CD8-positive, alpha-beta memory T cell (primary cell): ENCODE measurements at regions not wholly inside any gene's neighbourhood (a gene's known extent, or its start where the extent isn't known, plus 50 kb on each side); places are given as distances from the start of the nearest gene placed in this dataset.

ENCODE experiments used
- CTCF ChIA-PET: fragments of 350-600 bp; sonication (Branson Sonifier 250); formaldehyde crosslinking; loops from one replicate; lab custom pipeline; 2021; ENCODE audit warnings: antibody characterized with exemption; lab: Charles Lee
- POLR2A ChIA-PET: fragments of 350-600 bp; sonication (Branson Sonifier 250); formaldehyde crosslinking; loops from one replicate; lab custom pipeline; 2021; ENCODE audit warnings: antibody characterized with exemption; lab: Charles Lee
- DNase-seq, 5 donors: peaks; one replicate each; pipeline versions ENCODE4 v3.0.0 to v3.0.0-alpha.2; 2020 to 2022; ENCODE audit warnings: mixed read lengths in 1 of 5
- H3K27ac ChIP-seq: one replicate; pipeline ENCODE4 v1.7.0; 2013; ENCODE audit warnings: low read depth, mild to moderate bottlenecking, low read length, moderate library complexity
- H3K27me3 ChIP-seq: 2 replicates; pipeline ENCODE4 v1.7.0; 2013; ENCODE audit warnings: low read length, mild to moderate bottlenecking; ENCODE audit not compliant: insufficient read depth, poor library complexity, severe bottlenecking
- H3K36me3 ChIP-seq: 2 replicates; pipeline ENCODE4 v1.7.0; 2013; ENCODE audit warnings: mild to moderate bottlenecking, low read length, moderate library complexity; ENCODE audit not compliant: insufficient read depth
- H3K4me1 ChIP-seq: 2 replicates; pipeline ENCODE4 v1.7.0; 2013; ENCODE audit warnings: mild to moderate bottlenecking, low read length, moderate library complexity; ENCODE audit not compliant: insufficient read depth
- H3K4me3 ChIP-seq: 2 replicates; pipeline ENCODE4 v1.7.0; 2013; ENCODE audit warnings: mild to moderate bottlenecking, low read length
- H3K9me3 ChIP-seq: 2 replicates; pipeline ENCODE4 v1.7.0; 2013; ENCODE audit warnings: mild to moderate bottlenecking, low read length
- H3K27ac Mint-ChIP-seq, 8 donors: one replicate each; pipeline ENCODE4 v1.8.0; 2020 to 2021; ENCODE audit warnings: mixed read lengths in 8 of 8, mild to moderate bottlenecking in 6 of 8, inconsistent platforms in 3 of 8, moderate library complexity in 3 of 8
- H3K27me3 Mint-ChIP-seq, 2 donors: one replicate each; pipeline ENCODE4 v1.8.0; 2020 to 2021; ENCODE audit warnings: mixed read lengths in 2 of 2, mild to moderate bottlenecking in 1 of 2, moderate library complexity in 1 of 2
- H3K36me3 Mint-ChIP-seq, 3 donors: one replicate each; pipeline ENCODE4 v1.8.0; 2020 to 2021; ENCODE audit warnings: mixed read lengths in 3 of 3, inconsistent platforms in 1 of 3, mild to moderate bottlenecking in 1 of 3
- H3K4me1 Mint-ChIP-seq, 3 donors: one replicate each; pipeline ENCODE4 v1.8.0; 2020 to 2021; ENCODE audit warnings: mixed read lengths in 3 of 3, inconsistent platforms in 1 of 3, mild to moderate bottlenecking in 1 of 3
- H3K4me3 Mint-ChIP-seq, 7 donors: one replicate each; pipeline ENCODE4 v1.8.0; 2020 to 2021; ENCODE audit warnings: mixed read lengths in 7 of 7, mild to moderate bottlenecking in 6 of 7, moderate library complexity in 4 of 7, inconsistent platforms in 2 of 7
- H3K9me3 Mint-ChIP-seq, 5 donors: one replicate each; pipeline ENCODE4 v1.8.0; 2020 to 2022; ENCODE audit warnings: mixed read lengths in 5 of 5, mild to moderate bottlenecking in 3 of 5, moderate library complexity in 2 of 5, inconsistent platforms in 1 of 5

DNA sequence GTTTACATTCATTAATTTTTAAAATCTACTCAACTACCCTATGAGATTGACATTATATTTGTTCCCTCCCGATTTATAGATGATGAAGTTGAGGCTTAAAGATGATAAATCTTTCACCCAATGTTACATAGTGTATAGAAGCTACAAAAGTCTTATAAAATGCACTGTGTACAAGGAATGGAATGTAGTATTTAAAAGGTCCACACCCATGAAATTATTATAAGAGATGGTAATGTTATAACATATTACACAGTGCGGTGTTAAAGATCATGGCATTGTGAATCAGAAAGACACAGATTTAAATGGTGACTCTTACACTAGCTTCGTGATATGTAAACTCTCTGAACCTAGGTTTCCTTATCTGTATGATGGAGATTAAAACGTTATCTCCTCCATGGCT lies 141.6 kb upstream of the CHD1 start:
- Mint-ChIP-seq H3K9me3 (peaks cover 0 to 5% (median 0%) of the 10 kb centered on the region in 5 donors), H3K27ac (peak overlapping the region in 1 of 8 donors; percentile 25), H3K27me3 (no peaks in the 10 kb centered on the region), H3K36me3 (peaks cover 0 to 7% (median 0%) of the 10 kb centered on the region in 3 donors), H3K4me1 (no peaks in the 10 kb centered on the region), H3K4me3 (no peak overlapping the region)
- no peaks in the 10 kb centered on the region for H3K36me3 ChIP-seq
- no peak for DNase-seq
- ChIA-PET CTCF (interaction anchor here (1.7 kb wide), 1 partner anchor 9 kb away, joined by 7 read pairs; no protein-coding TSS in a partner anchor), POLR2A (no interaction called here)
- H3K27ac ChIP-seq: no peak overlapping the region
- no peaks in the 10 kb centered on the region for H3K9me3 ChIP-seq
- H3K27me3 ChIP-seq: no peaks in the 10 kb centered on the region
- no peak overlapping the region for H3K4me3 ChIP-seq
- H3K4me1 ChIP-seq: no peaks in the 10 kb centered on the region

DNA sequence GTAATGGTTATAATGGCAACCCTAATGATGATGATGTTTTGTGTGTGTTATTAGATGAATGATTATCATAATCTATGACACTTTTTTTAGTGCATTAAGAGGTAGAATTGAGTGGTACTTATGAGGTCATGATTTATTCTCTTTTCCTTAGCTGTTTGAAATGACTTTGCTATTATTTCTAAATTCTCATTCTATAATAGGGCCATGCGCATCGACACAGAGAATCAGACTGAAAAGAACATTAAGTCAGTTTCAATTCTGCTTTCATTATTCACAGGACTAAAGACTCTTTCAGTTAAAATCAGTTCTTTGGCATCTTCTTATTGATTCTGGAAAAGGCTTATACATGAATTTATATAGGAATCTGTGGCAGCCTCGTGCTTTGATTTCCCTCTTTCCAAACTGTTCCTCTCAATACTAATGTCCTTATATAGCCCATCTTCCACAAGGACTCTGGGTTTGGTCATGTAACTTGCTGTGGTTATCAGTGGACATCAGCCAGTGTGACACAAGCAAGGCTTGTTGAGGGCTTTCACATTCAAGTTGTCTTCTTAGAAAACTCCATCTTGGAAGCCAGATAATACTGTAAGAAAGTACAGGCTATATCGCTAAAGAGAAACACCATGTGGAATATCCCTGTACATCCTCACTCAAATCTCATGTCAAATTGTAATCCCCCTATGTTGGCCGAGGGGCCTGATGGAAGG lies 140.3 kb upstream of the CHD1 start:
- CTCF ChIA-PET: no interaction called here
- Histone ChIP-seq H3K4me1 (no peaks in the 10 kb centered on the region), H3K27me3 (no peaks in the 10 kb centered on the region), H3K4me3 (no peak overlapping the region), H3K9me3 (no peaks in the 10 kb centered on the region), H3K36me3 (no peaks in the 10 kb centered on the region), H3K27ac (no peak overlapping the region)
- H3K27ac Mint-ChIP-seq: no peak overlapping the region
- DNase-seq: no peak
- POLR2A ChIA-PET: no interaction called here
- H3K4me3 Mint-ChIP-seq: no peak overlapping the region
- no peaks in the 10 kb centered on the region for H3K4me1 Mint-ChIP-seq
- H3K9me3 Mint-ChIP-seq: peaks cover 0 to 5% (median 0%) of the 10 kb centered on the region in 5 donors
- peaks cover 0 to 3% of the 10 kb centered on the region in 2 donors for H3K27me3 Mint-ChIP-seq
- H3K36me3 Mint-ChIP-seq: peaks cover 0 to 7% (median 0%) of the 10 kb centered on the region in 3 donors

GRCh38 chr5:99063737-99064136 lies 134.9 kb upstream of the CHD1 start:
- peaks cover 3 to 15% of the 10 kb centered on the region in 2 donors for H3K27me3 Mint-ChIP-seq
- H3K4me3 Mint-ChIP-seq: no peak overlapping the region
- H3K9me3 Mint-ChIP-seq: no peaks in the 10 kb centered on the region
- peaks cover 0 to 2% (median 0%) of the 10 kb centered on the region in 3 donors for H3K36me3 Mint-ChIP-seq
- peaks cover 4% of the 10 kb centered on the region for H3K27me3 ChIP-seq
- peaks cover 4 to 6% (median 4%) of the 10 kb centered on the region in 3 donors for H3K4me1 Mint-ChIP-seq
- H3K27ac ChIP-seq: no peak overlapping the region
- CTCF ChIA-PET: interaction anchor here (1.1 to 1.4 kb wide), 3 partner anchors 134 to 156 kb away, joined by 3 to 5 read pairs (median 4); no protein-coding TSS in a partner anchor
- H3K4me1 ChIP-seq: peaks cover 5% of the 10 kb centered on the region
- no peak overlapping the region for H3K27ac Mint-ChIP-seq
- H3K9me3 ChIP-seq: no peaks in the 10 kb centered on the region
- POLR2A ChIA-PET: no interaction called here
- no peak for DNase-seq
- no peaks in the 10 kb centered on the region for H3K36me3 ChIP-seq
- H3K4me3 ChIP-seq: no peak overlapping the region

DNA sequence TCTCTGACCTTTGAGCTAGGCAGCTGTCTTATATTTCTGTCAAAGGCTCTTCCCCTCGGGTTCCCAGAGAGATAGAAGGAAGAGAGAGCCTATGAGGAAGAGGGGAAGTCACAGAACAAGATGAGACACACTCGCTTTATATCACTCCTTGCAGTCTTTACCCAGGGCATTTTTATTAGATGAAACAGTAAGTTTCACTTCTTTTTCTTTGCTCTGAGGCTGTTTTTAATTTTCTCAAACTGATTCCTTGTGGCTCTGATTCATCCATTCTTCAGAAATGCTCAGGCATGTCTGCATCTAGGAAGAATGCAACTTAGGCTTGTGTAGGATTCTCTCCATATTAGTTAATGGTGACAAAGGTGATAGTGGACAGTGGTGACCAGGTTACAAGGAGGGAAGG lies 132.9 kb upstream of the CHD1 start:
- Mint-ChIP-seq H3K4me3 (no peak overlapping the region), H3K27me3 (peaks cover 3 to 15% of the 10 kb centered on the region in 2 donors), H3K27ac (no peak overlapping the region), H3K36me3 (peaks cover 0 to 9% (median 0%) of the 10 kb centered on the region in 3 donors), H3K4me1 (peaks cover 4 to 9% (median 9%) of the 10 kb centered on the region in 3 donors), H3K9me3 (no peaks in the 10 kb centered on the region)
- no peak for DNase-seq
- Histone ChIP-seq H3K4me3 (no peak overlapping the region), H3K27me3 (peaks cover 4% of the 10 kb centered on the region), H3K27ac (no peak overlapping the region), H3K4me1 (peaks cover 5% of the 10 kb centered on the region), H3K9me3 (no peaks in the 10 kb centered on the region), H3K36me3 (no peaks in the 10 kb centered on the region)
- ChIA-PET POLR2A (no interaction called here), CTCF (interaction anchor here (1.2 to 3.9 kb wide), 11 partner anchors 10 to 195 kb away, joined by 3 to 35 read pairs (median 7); partner anchors contain the start of gene CHD1)

DNA sequence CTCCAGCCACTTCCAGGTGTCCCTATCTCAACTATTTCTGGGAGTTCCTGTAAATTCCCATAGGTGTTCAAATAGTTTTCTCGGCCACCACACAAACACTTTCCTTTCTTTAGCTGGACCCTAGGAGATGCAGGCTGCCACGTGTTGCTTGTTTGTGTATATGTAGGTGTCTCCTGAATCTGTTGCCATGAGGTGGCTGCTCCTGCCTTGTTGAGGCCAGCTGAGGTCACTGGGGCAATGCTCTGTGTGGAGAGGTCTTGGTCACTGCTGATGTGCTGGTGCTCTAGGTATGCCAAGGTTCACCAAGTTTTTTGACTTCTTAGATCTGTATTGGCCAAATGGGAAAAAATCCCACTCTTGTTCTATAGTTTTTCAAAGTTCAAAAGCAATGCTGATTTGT lies 132.5 kb upstream of the CHD1 start:
- H3K4me1 ChIP-seq: peaks cover 5% of the 10 kb centered on the region
- POLR2A ChIA-PET: no interaction called here
- H3K36me3 ChIP-seq: no peaks in the 10 kb centered on the region
- Mint-ChIP-seq H3K27me3 (peaks cover 3 to 15% of the 10 kb centered on the region in 2 donors), H3K9me3 (no peaks in the 10 kb centered on the region), H3K4me1 (peaks cover 4 to 9% (median 9%) of the 10 kb centered on the region in 3 donors), H3K36me3 (peaks cover 0 to 9% (median 0%) of the 10 kb centered on the region in 3 donors), H3K4me3 (no peak overlapping the region), H3K27ac (no peak overlapping the region)
- no peak for DNase-seq
- no peak overlapping the region for H3K4me3 ChIP-seq
- no peak overlapping the region for H3K27ac ChIP-seq
- H3K27me3 ChIP-seq: peaks cover 4% of the 10 kb centered on the region
- CTCF ChIA-PET: interaction anchor here (1.0 to 3.9 kb wide), 16 partner anchors 10 to 194 kb away, joined by 3 to 35 read pairs (median 6); partner anchors contain the start of gene CHD1
- no peaks in the 10 kb centered on the region for H3K9me3 ChIP-seq

- peaks cover 4 to 9% (median 9%) of the 10 kb centered on the region in 3 donors for H3K4me1 Mint-ChIP-seq
- Histone ChIP-seq H3K27me3 (peaks cover 4% of the 10 kb centered on the region), H3K36me3 (no peaks in the 10 kb centered on the region), H3K4me1 (peaks cover 5% of the 10 kb centered on the region), H3K9me3 (no peaks in the 10 kb centered on the region), H3K4me3 (no peak overlapping the region), H3K27ac (no peak overlapping the region)
- DNase-seq: peak; percentile 75 to 89 (median 81)
- POLR2A ChIA-PET: interaction anchor here (0.5 to 1.0 kb wide), 4 partner anchors 28 to 1877 kb away, joined by 3 to 6 read pairs (median 4); partner anchors contain the start of gene RIOK2
- H3K4me3 Mint-ChIP-seq: peak overlapping the region in 5 of 7 donors; percentile 23 to 68 (median 42)
- H3K27ac Mint-ChIP-seq: peak overlapping the region in 1 of 8 donors; percentile 22
- peaks cover 0 to 9% (median 0%) of the 10 kb centered on the region in 3 donors for H3K36me3 Mint-ChIP-seq
- no peaks in the 10 kb centered on the region for H3K9me3 Mint-ChIP-seq
- CTCF ChIA-PET: interaction anchor here (1.0 to 3.9 kb wide), 17 partner anchors 11 to 194 kb away, joined by 3 to 35 read pairs (median 5); partner anchors contain the start of gene CHD1
- peaks cover 3 to 15% of the 10 kb centered on the region in 2 donors for H3K27me3 Mint-ChIP-seq
These were observed 131.8 kb upstream of the CHD1 start for GRCh38 chr5:99060306-99061261.

GRCh38 chr5:99059685-99060084 lies 130.9 kb upstream of the CHD1 start:
- no peaks in the 10 kb centered on the region for H3K9me3 ChIP-seq
- DNase-seq: no peak
- CTCF ChIA-PET: interaction anchor here (1.2 to 3.9 kb wide), 10 partner anchors 16 to 184 kb away, joined by 3 to 35 read pairs (median 12); partner anchors contain the start of gene CHD1
- H3K27me3 ChIP-seq: peaks cover 4% of the 10 kb centered on the region
- H3K27ac ChIP-seq: no peak overlapping the region
- Mint-ChIP-seq H3K4me1 (peaks cover 7 to 14% (median 13%) of the 10 kb centered on the region in 3 donors), H3K27ac (no peak overlapping the region), H3K9me3 (no peaks in the 10 kb centered on the region), H3K27me3 (peaks cover 3 to 15% of the 10 kb centered on the region in 2 donors), H3K36me3 (peaks cover 0 to 9% (median 0%) of the 10 kb centered on the region in 3 donors), H3K4me3 (no peak overlapping the region)
- no peak overlapping the region for H3K4me3 ChIP-seq
- H3K4me1 ChIP-seq: peaks cover 5% of the 10 kb centered on the region
- POLR2A ChIA-PET: interaction anchor here (0.6 to 1.3 kb wide), 2 partner anchors 22 to 1289 kb away, joined by 3 read pairs; no protein-coding TSS in a partner anchor
- no peaks in the 10 kb centered on the region for H3K36me3 ChIP-seq
